Neural cell (in vitro differentiated cells): ENCODE measurements at regions not wholly inside any gene's neighbourhood (a gene's known extent, or its start where the extent isn't known, plus 50 kb on each side); places are given as distances from the start of the nearest gene placed in this dataset.

Experiments
- EP300 ChIP-seq: fragments of 450-650 bp; conservative IDR thresholded peaks from 2 replicates; pipeline ENCODE4 v1.6.1; 2014; ENCODE audit warnings: antibody characterized with exemption, mild to moderate bottlenecking, moderate library complexity; ENCODE audit not compliant: poor library complexity, severe bottlenecking
- EZH2 ChIP-seq: fragments of 200-600, 300-800 bp; shearing (Covaris generic), sonication (generic); IDR thresholded peaks from 2 replicates; pipeline ENCODE4 v1.6.1; 2014; ENCODE audit warnings: antibody characterized with exemption, low read length, borderline replicate concordance, mild to moderate bottlenecking; ENCODE audit not compliant: insufficient read depth, poor library complexity, severe bottlenecking
- MXI1 ChIP-seq: fragments of 450-650 bp; conservative IDR thresholded peaks from 2 replicates; pipeline ENCODE4 v1.6.1; 2014; ENCODE audit warnings: antibody characterized with exemption, mild to moderate bottlenecking; ENCODE audit not compliant: poor library complexity, severe bottlenecking
- POLR2AphosphoS5 ChIP-seq: IDR thresholded peaks from 2 replicates; pipeline ENCODE4 v1.6.1; 2012
- RAD21 ChIP-seq: fragments of 450-650 bp; conservative IDR thresholded peaks from 2 replicates; pipeline ENCODE4 v1.6.1; 2014; ENCODE audit warnings: antibody characterized with exemption, mild to moderate bottlenecking, moderate library complexity
- SMC3 ChIP-seq: fragments of 450-650 bp; conservative IDR thresholded peaks from 2 replicates; pipeline ENCODE4 v1.6.1; 2014; ENCODE audit warnings: antibody characterized with exemption, mild to moderate bottlenecking, moderate library complexity; ENCODE audit not compliant: poor library complexity
- TF ChIP-seq, protein P1 (sequence below): fragments of 450-650 bp; IDR thresholded peaks from 2 replicates; pipeline ENCODE4 v1.5.1; 2014; ENCODE audit warnings: antibody characterized with exemption, mild to moderate bottlenecking, moderate library complexity; ENCODE audit not compliant: poor library complexity, severe bottlenecking
- TF ChIP-seq, protein P2 (sequence below): IDR thresholded peaks from 2 replicates; pipeline ENCODE4 v1.6.1; 2012; ENCODE audit warnings: borderline replicate concordance

DNA sequence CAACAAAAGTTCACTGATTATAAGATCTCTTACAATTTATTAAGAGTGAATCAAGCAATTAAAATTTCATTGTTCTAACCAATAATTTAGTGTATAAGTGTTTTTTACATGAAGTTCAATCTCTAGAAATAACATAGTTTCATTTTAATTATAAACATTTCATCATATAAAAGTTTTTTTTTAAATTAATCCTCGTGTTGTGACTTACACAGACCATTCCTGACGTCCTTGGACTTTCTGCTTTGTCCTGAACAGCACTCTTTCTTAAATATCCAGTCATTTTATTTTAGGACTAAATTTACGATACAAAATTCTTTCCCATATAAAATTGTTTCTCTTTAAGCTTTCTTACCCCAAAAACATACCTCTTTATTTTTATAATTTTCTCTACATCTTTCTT, 841.7 kb upstream of the POU3F4 start:
- TF ChIP-seq, protein P1, sequence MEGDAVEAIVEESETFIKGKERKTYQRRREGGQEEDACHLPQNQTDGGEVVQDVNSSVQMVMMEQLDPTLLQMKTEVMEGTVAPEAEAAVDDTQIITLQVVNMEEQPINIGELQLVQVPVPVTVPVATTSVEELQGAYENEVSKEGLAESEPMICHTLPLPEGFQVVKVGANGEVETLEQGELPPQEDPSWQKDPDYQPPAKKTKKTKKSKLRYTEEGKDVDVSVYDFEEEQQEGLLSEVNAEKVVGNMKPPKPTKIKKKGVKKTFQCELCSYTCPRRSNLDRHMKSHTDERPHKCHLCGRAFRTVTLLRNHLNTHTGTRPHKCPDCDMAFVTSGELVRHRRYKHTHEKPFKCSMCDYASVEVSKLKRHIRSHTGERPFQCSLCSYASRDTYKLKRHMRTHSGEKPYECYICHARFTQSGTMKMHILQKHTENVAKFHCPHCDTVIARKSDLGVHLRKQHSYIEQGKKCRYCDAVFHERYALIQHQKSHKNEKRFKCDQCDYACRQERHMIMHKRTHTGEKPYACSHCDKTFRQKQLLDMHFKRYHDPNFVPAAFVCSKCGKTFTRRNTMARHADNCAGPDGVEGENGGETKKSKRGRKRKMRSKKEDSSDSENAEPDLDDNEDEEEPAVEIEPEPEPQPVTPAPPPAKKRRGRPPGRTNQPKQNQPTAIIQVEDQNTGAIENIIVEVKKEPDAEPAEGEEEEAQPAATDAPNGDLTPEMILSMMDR = no peak
- TF ChIP-seq POLR2AphosphoS5 (no peak), RAD21 (no peak), EP300 (no peak), EZH2 (no peak), SMC3 (no peak), MXI1 (no peak)
- TF ChIP-seq, protein P2, sequence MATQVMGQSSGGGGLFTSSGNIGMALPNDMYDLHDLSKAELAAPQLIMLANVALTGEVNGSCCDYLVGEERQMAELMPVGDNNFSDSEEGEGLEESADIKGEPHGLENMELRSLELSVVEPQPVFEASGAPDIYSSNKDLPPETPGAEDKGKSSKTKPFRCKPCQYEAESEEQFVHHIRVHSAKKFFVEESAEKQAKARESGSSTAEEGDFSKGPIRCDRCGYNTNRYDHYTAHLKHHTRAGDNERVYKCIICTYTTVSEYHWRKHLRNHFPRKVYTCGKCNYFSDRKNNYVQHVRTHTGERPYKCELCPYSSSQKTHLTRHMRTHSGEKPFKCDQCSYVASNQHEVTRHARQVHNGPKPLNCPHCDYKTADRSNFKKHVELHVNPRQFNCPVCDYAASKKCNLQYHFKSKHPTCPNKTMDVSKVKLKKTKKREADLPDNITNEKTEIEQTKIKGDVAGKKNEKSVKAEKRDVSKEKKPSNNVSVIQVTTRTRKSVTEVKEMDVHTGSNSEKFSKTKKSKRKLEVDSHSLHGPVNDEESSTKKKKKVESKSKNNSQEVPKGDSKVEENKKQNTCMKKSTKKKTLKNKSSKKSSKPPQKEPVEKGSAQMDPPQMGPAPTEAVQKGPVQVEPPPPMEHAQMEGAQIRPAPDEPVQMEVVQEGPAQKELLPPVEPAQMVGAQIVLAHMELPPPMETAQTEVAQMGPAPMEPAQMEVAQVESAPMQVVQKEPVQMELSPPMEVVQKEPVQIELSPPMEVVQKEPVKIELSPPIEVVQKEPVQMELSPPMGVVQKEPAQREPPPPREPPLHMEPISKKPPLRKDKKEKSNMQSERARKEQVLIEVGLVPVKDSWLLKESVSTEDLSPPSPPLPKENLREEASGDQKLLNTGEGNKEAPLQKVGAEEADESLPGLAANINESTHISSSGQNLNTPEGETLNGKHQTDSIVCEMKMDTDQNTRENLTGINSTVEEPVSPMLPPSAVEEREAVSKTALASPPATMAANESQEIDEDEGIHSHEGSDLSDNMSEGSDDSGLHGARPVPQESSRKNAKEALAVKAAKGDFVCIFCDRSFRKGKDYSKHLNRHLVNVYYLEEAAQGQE = no peak
